Loucy (cell line): ENCODE measurements at regions not wholly inside any gene's neighbourhood (a gene's known extent, or its start where the extent isn't known, plus 50 kb on each side); places are given as distances from the start of the nearest gene placed in this dataset.
A peak's percentile ranks its signal among the peaks of the same experiment; 100 is the strongest.
"Not testable (repeated sequence)": the region's sequence is repeated elsewhere in the genome, so short reads cannot be mapped to it uniquely, and the experiment has no call there.

Source experiments
- H2AFZ ChIP-seq: fragments of 200-600 bp; sonication (generic); 2 replicates; pipeline ENCODE4 v1.6.0; 2016; ENCODE audit warnings: antibody characterized with exemption, mild to moderate bottlenecking, low read length, moderate library complexity
- H3F3A ChIP-seq: fragments of 200-600 bp; 2 replicates; pipeline ENCODE4 v1.6.0; 2016; ENCODE audit warnings: antibody characterized with exemption, low read depth, mild to moderate bottlenecking
- H3K27me3 ChIP-seq: fragments of 200-600 bp; sonication (generic); 2 replicates; pipeline ENCODE4 v1.6.1; 2014; ENCODE audit warnings: low read length, mild to moderate bottlenecking; ENCODE audit not compliant: insufficient read depth, poor library complexity, severe bottlenecking
- H3K36me3 ChIP-seq: fragments of 200-600 bp; sonication (generic); 2 replicates; pipeline ENCODE4 v1.6.1; 2016; ENCODE audit warnings: low read length; ENCODE audit not compliant: insufficient read depth
- H3K4me1 ChIP-seq: fragments of 200-600 bp; sonication (generic); 2 replicates; pipeline ENCODE4 v1.5.1; 2014; ENCODE audit warnings: low read length, mild to moderate bottlenecking; ENCODE audit not compliant: insufficient read depth, poor library complexity, severe bottlenecking
- H3K4me2 ChIP-seq: fragments of 200-600 bp; sonication (generic); 2 replicates; pipeline ENCODE4 v1.6.0; 2014; ENCODE audit warnings: antibody characterized with exemption, low read length, low read depth, mild to moderate bottlenecking; ENCODE audit not compliant: poor library complexity, severe bottlenecking
- H3K4me3 ChIP-seq: fragments of 200-600 bp; sonication (generic); 2 replicates; pipeline ENCODE4 v1.5.1; 2014; ENCODE audit warnings: low read length, mild to moderate bottlenecking, mixed read lengths; ENCODE audit not compliant: poor library complexity, severe bottlenecking
- H3K79me2 ChIP-seq: fragments of 200-600 bp; sonication (generic); 2 replicates; pipeline ENCODE4 v1.6.1; 2014; ENCODE audit warnings: low read length; ENCODE audit not compliant: insufficient read depth
- H3K9ac ChIP-seq: fragments of 200-600 bp; sonication (generic); 2 replicates; pipeline ENCODE4 v1.6.0; 2014; ENCODE audit warnings: mild to moderate bottlenecking, low read depth, low read length, moderate library complexity; ENCODE audit not compliant: poor library complexity, severe bottlenecking
- H3K9me2 ChIP-seq: fragments of 200-600 bp; sonication (generic); replicated peaks from 2 replicates; pipeline ENCODE4 v1.6.1; 2016; ENCODE audit warnings: low read depth, low read length, mixed read lengths
- H3K9me3 ChIP-seq: fragments of 200-600 bp; sonication (generic); 2 replicates; pipeline ENCODE4 v1.6.1; 2014; ENCODE audit warnings: mild to moderate bottlenecking, antibody characterized with exemption, low read length, low read depth; ENCODE audit not compliant: insufficient read depth
- H4K20me1 ChIP-seq: fragments of 200-600 bp; sonication (generic); 2 replicates; pipeline ENCODE4 v1.6.0; 2014; ENCODE audit warnings: antibody characterized with exemption, low read length, mild to moderate bottlenecking; ENCODE audit not compliant: insufficient read depth, poor library complexity, severe bottlenecking
- EZH2phosphoT487 ChIP-seq: fragments of 200-600 bp; IDR thresholded peaks from 2 replicates; pipeline ENCODE4 v1.6.1; 2018; ENCODE audit warnings: antibody characterized with exemption, mild to moderate bottlenecking, moderate library complexity, borderline replicate concordance
- TF ChIP-seq, protein P1 (sequence below): fragments of 200-600 bp; sonication (generic); conservative IDR thresholded peaks from 2 replicates; pipeline ENCODE4 v1.5.1; 2014; ENCODE audit warnings: mild to moderate bottlenecking, antibody characterized with exemption, low read length

DNA sequence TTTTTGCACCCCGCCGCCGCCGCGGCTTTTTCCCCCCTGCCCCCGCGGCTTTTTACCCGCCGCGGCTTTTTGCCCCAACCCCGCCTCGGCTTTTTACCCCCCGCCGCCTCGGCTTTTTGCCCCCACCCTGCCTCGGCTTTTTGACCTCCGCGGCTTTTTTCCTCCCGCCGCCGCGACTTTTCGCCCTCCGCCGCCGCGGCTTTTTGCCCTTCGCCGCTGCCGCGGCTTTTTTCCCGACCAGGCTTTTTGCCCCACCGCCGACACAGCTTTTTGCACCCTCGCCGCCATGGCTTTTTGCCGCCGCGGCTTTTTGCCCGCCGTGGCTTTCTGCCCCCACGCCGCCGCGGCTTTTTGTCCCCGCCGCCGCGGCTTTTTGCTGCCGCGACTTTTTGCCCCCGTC, 137.0 kb upstream of the TP53TG3D start:
- peak overlapping the region; percentile 78 for H3K4me3 ChIP-seq
- peaks cover 9% of the 10 kb centered on the region for H3K27me3 ChIP-seq
- peak overlapping the region; percentile 58 for H3K4me2 ChIP-seq
- H4K20me1 ChIP-seq = no peaks in the 10 kb centered on the region
- H3K4me1 ChIP-seq = no peaks in the 10 kb centered on the region
- peak overlapping the region; percentile 87 for H2AFZ ChIP-seq
- H3K79me2 ChIP-seq = no peaks in the 10 kb centered on the region
- H3K9ac ChIP-seq = peak overlapping the region; percentile 56
- no peaks in the 10 kb centered on the region for H3F3A ChIP-seq
- no peaks in the 10 kb centered on the region for H3K9me3 ChIP-seq
- no peaks in the 10 kb centered on the region for H3K9me2 ChIP-seq
- TF ChIP-seq, protein P1, sequence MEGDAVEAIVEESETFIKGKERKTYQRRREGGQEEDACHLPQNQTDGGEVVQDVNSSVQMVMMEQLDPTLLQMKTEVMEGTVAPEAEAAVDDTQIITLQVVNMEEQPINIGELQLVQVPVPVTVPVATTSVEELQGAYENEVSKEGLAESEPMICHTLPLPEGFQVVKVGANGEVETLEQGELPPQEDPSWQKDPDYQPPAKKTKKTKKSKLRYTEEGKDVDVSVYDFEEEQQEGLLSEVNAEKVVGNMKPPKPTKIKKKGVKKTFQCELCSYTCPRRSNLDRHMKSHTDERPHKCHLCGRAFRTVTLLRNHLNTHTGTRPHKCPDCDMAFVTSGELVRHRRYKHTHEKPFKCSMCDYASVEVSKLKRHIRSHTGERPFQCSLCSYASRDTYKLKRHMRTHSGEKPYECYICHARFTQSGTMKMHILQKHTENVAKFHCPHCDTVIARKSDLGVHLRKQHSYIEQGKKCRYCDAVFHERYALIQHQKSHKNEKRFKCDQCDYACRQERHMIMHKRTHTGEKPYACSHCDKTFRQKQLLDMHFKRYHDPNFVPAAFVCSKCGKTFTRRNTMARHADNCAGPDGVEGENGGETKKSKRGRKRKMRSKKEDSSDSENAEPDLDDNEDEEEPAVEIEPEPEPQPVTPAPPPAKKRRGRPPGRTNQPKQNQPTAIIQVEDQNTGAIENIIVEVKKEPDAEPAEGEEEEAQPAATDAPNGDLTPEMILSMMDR = no peak
- TF ChIP-seq EZH2phosphoT487 = no peak
- H3K36me3 ChIP-seq = no peaks in the 10 kb centered on the region

DNA sequence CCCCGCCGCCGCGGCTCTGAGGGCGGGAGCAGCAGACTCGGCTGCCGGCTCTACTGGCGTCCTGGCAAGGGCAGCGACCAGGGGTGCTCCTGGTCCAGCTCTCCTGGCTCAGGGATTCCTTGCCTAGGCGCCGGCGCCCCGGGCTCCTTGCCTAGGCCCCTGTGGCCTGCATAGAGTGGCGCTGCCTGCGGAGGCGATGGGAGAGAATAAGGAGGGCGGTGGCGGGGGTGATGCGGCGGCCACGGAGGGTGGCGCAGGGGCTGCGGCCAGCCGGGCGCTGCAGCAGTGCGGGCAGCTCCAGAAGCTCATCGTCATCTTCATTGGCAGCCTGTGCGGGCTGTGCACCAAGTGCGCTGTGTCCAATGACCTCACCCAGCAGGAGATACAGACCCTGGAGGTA, 136.6 kb upstream of the TP53TG3D start:
- not testable (repeated sequence) for H3K9me2 ChIP-seq, H2AFZ ChIP-seq, H4K20me1 ChIP-seq, H3K9me3 ChIP-seq, H3F3A ChIP-seq, H3K27me3 ChIP-seq, H3K36me3 ChIP-seq, H3K79me2 ChIP-seq, H3K4me1 ChIP-seq
- peak overlapping the region; percentile 58 for H3K4me2 ChIP-seq
- peak overlapping the region; percentile 78 for H3K4me3 ChIP-seq
- peak overlapping the region; percentile 56 for H3K9ac ChIP-seq

DNA sequence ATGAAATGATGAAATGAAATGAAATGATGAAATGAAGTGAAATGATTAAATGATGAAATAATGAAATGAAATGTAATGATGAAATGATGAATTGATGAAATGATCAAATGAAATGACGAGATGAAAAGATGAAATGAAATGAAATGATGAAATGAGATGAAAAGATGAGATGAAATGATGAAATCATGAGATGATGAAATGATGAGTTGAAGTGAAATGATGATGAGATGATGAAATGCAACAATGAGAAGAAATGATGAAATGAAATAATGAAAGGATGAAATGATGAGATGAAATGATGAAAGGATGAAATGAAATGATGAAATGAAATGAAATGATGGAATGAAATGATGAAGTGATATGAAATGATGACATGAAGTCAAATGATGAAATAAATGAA, 132.7 kb upstream of the TP53TG3D start:
- H3K79me2 ChIP-seq, H3K27me3 ChIP-seq, H3K36me3 ChIP-seq, H3K9me2 ChIP-seq, H3K9me3 ChIP-seq, H3K9ac ChIP-seq, H3K4me3 ChIP-seq, H2AFZ ChIP-seq, H3K4me1 ChIP-seq, H3F3A ChIP-seq, H3K4me2 ChIP-seq, H4K20me1 ChIP-seq: not testable (repeated sequence)

DNA sequence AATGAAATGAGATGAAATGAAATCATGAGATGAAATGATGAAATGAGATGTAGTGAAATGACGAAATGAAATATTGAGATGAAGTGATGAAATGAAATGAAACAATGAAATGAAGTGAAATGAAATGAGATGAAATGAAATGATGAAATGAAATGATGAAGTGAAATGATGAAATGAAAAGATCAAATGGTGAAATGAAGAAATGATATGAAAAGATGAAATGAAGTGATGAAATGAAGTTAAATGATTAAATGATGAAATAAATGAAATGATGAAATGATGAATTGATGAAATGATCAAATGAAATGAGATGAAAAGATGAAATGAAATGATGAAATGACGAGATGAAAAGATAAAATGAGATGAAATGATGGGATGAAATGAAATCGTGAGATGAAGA, 132.3 kb upstream of the TP53TG3D start:
- H3F3A ChIP-seq, H3K4me1 ChIP-seq, H3K9me2 ChIP-seq, H3K79me2 ChIP-seq, H3K4me2 ChIP-seq, H3K36me3 ChIP-seq, H2AFZ ChIP-seq, H3K27me3 ChIP-seq, H4K20me1 ChIP-seq, H3K9me3 ChIP-seq, H3K9ac ChIP-seq, H3K4me3 ChIP-seq: not testable (repeated sequence)

DNA sequence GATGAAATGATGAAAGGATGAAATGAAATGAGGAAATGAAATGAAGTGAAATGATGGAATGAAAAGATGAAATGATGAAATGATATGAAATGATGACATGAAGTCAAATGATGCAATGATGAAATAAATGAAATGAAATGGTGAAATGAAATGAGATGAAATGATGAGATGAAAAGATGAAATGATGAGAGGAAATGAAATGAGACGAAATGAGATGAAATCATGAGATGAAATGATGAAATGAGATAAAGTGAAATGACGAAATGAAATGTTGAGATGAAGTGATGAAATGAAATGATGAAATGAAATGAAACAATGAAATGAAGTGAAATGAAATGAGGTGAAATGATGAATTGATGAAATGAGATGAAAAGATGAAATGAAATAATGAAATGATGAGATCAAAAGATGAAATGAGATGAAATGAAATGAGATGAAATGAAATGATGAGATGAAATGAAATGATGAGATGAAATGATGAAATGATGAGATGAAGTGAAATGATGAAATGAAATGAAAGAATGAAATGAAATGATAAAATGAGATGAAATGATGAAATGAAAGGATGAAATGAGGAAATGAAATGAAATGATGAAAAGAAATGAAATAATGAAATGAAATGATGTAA, 131.7 kb upstream of the TP53TG3D start:
- not testable (repeated sequence) for H3K9ac ChIP-seq, H3K79me2 ChIP-seq, H3K9me2 ChIP-seq, H3K36me3 ChIP-seq, H3K4me1 ChIP-seq, H3K4me2 ChIP-seq, H3K9me3 ChIP-seq, H3K27me3 ChIP-seq, H3K4me3 ChIP-seq, H3F3A ChIP-seq, H2AFZ ChIP-seq, H4K20me1 ChIP-seq

DNA sequence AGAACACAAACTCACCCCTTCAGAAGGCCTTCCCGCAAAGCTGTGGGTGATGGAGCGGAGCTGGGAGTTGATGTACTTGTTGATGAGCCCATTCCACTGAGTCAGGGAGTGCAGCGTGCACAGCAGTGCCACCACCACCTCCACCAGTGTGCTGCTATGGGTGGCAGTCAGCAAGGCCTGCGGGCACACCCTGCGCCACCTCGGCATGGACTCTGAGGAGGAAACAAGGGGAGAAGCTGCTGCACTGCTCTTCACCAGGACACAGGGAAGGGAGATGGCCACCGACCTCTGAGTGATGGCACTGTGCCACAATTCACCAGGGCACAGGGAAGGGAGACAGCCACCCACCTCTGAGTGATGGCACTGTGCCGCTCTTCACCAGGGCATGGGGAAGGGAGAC, 100.7 kb upstream of the TP53TG3D start:
- not testable (repeated sequence) for H2AFZ ChIP-seq, H3K9me3 ChIP-seq, H3K27me3 ChIP-seq, H3K4me3 ChIP-seq, H3K4me1 ChIP-seq, H3K9me2 ChIP-seq, H3K79me2 ChIP-seq, H4K20me1 ChIP-seq, H3K9ac ChIP-seq, H3F3A ChIP-seq, H3K4me2 ChIP-seq, H3K36me3 ChIP-seq
